ENCODE measurements at regions not wholly inside any gene's neighbourhood (a gene's known extent, or its start where the extent isn't known, plus 50 kb on each side); places are given as distances from the start of the nearest gene placed in this dataset.

DNA sequence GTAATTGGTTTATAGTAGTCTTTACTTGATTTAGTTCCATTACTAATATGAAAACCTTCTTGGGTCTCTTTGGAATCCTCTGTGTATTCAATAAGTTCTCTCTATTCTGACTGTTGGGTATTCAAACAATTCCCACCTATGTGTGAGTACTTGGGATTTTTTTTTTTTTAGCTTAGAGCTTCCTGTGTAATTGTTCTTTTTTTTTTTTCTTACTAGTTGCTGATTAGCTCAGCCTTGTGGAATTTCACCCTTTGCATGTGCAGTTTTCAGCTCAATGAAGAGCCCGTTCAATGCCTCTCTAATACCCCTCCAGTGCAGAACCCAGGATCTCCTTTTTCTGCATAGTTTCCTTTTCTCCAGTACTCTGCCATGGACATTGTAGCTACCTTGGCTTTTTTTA, 339.1 kb upstream of the GALNT5 start:
- Mint-ChIP-seq H3K27me3 (ENCODE audit: low read depth, unreplicated experiment) (no peaks in the 10 kb centered on the region), H3K4me3 (ENCODE audit: unreplicated experiment) (no peak overlapping the region), H3K9me3 (ENCODE audit: unreplicated experiment) (peaks cover 2% of the 10 kb centered on the region), H3K4me1 (ENCODE audit: low read depth, unreplicated experiment) (peaks cover 9% of the 10 kb centered on the region), H3K36me3 (ENCODE audit: low read depth, unreplicated experiment) (peaks cover 3% of the 10 kb centered on the region), H3K27ac (ENCODE audit: unreplicated experiment) (peak overlapping the region; percentile 59)
- Histone ChIP-seq H3K4me3 (ENCODE audit: insufficient read depth, low read depth, low read length) (no peak overlapping the region), H3K9me3 (ENCODE audit: insufficient read depth, low read depth, low read length) (no peaks in the 10 kb centered on the region), H3K4me1 (ENCODE audit: insufficient read depth, low read length) (no peaks in the 10 kb centered on the region), H3K27me3 (ENCODE audit: insufficient read depth, low read length) (no peaks in the 10 kb centered on the region), H2AFZ (ENCODE audit: low read depth, low read length) (no peak overlapping the region), H3K4me2 (ENCODE audit: low read length) (peak overlapping the region; percentile 32), H3K36me3 (ENCODE audit: insufficient read depth, low read length) (no peaks in the 10 kb centered on the region), H3K27ac (ENCODE audit: low read depth, low read length) (no peak overlapping the region), H4K20me1 (ENCODE audit: insufficient read depth, low read length) (no peaks in the 10 kb centered on the region), H3K9ac (ENCODE audit: low read length) (no peak overlapping the region), H3K79me2 (ENCODE audit: insufficient read depth, low read length) (no peaks in the 10 kb centered on the region)
- peak; percentile 42 for DNase-seq (ENCODE audit: low read depth)
- TF ChIP-seq EZH2 (IDR thresholded peaks at IDR 0.05; ENCODE audit: insufficient read depth, low read length) (no peak), CTCF (IDR thresholded peaks at IDR 0.05; ENCODE audit: insufficient read depth, low read depth, low read length) (no peak)
- FAIRE-seq, result no peak

DNA sequence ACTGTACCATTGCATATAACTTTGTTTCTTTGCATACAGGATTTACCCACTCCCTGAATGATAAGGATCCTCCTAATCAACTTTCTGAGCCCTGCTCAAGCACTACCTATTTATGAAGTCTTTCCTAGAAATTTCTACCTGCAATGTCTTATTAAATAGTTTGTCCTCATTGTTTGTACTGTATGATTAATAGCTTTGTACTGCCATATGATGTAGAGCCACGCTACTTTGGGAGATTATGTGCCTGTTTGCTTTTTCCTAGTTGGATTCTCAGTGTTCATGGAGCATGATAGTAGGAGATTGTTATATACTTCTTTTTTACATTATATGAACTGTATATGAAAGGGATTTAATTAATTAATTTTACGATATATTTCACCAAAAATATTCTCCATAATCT, 327.1 kb upstream of the GALNT5 start:
- no peaks in the 10 kb centered on the region for H3K36me3 Mint-ChIP-seq (ENCODE audit: low read depth, unreplicated experiment)
- DNase-seq (ENCODE audit: low read depth) (no peak), FAIRE-seq (no peak)
- H3K27me3 ChIP-seq (ENCODE audit: insufficient read depth, low read length), result no peaks in the 10 kb centered on the region
- no peaks in the 10 kb centered on the region for H3K9me3 ChIP-seq (ENCODE audit: insufficient read depth, low read depth, low read length)
- no peak overlapping the region for H3K4me3 Mint-ChIP-seq (ENCODE audit: unreplicated experiment)
- no peaks in the 10 kb centered on the region for H4K20me1 ChIP-seq (ENCODE audit: insufficient read depth, low read length)
- peaks cover 11% of the 10 kb centered on the region for H3K9me3 Mint-ChIP-seq (ENCODE audit: unreplicated experiment)
- H3K9ac ChIP-seq (ENCODE audit: low read length), result no peak overlapping the region
- no peaks in the 10 kb centered on the region for H3K4me1 ChIP-seq (ENCODE audit: insufficient read depth, low read length)
- no peak overlapping the region for H3K4me3 ChIP-seq (ENCODE audit: insufficient read depth, low read depth, low read length)
- H3K27ac ChIP-seq (ENCODE audit: low read depth, low read length), result no peak overlapping the region
- H2AFZ ChIP-seq (ENCODE audit: low read depth, low read length), result no peak overlapping the region
- no peaks in the 10 kb centered on the region for H3K4me1 Mint-ChIP-seq (ENCODE audit: low read depth, unreplicated experiment)
- TF ChIP-seq EZH2 (IDR thresholded peaks at IDR 0.05; ENCODE audit: insufficient read depth, low read length) (no peak), CTCF (IDR thresholded peaks at IDR 0.05; ENCODE audit: insufficient read depth, low read depth, low read length) (no peak)
- no peak overlapping the region for H3K27ac Mint-ChIP-seq (ENCODE audit: unreplicated experiment)
- no peak overlapping the region for H3K4me2 ChIP-seq (ENCODE audit: low read length)
- no peaks in the 10 kb centered on the region for H3K27me3 Mint-ChIP-seq (ENCODE audit: low read depth, unreplicated experiment)
- H3K79me2 ChIP-seq (ENCODE audit: insufficient read depth, low read length), result no peaks in the 10 kb centered on the region
- no peaks in the 10 kb centered on the region for H3K36me3 ChIP-seq (ENCODE audit: insufficient read depth, low read length)

- TF ChIP-seq EZH2 (IDR thresholded peaks at IDR 0.05; ENCODE audit: insufficient read depth, low read length) (no peak), CTCF (IDR thresholded peaks at IDR 0.05; ENCODE audit: insufficient read depth, low read depth, low read length) (no peak)
- Histone ChIP-seq H3K9me3 (ENCODE audit: insufficient read depth, low read depth, low read length) (no peaks in the 10 kb centered on the region), H2AFZ (ENCODE audit: low read depth, low read length) (no peak overlapping the region), H3K9ac (ENCODE audit: low read length) (no peak overlapping the region), H3K4me1 (ENCODE audit: insufficient read depth, low read length) (no peaks in the 10 kb centered on the region), H3K27me3 (ENCODE audit: insufficient read depth, low read length) (no peaks in the 10 kb centered on the region), H3K4me2 (ENCODE audit: low read length) (no peak overlapping the region), H4K20me1 (ENCODE audit: insufficient read depth, low read length) (no peaks in the 10 kb centered on the region), H3K36me3 (ENCODE audit: insufficient read depth, low read length) (no peaks in the 10 kb centered on the region), H3K27ac (ENCODE audit: low read depth, low read length) (no peak overlapping the region), H3K79me2 (ENCODE audit: insufficient read depth, low read length) (no peaks in the 10 kb centered on the region), H3K4me3 (ENCODE audit: insufficient read depth, low read depth, low read length) (no peak overlapping the region)
- FAIRE-seq (peak; percentile 5), DNase-seq (ENCODE audit: low read depth) (no peak)
- no peaks in the 10 kb centered on the region for H3K4me1 Mint-ChIP-seq (ENCODE audit: low read depth, unreplicated experiment)
- H3K9me3 Mint-ChIP-seq (ENCODE audit: unreplicated experiment), result no peaks in the 10 kb centered on the region
- no peak overlapping the region for H3K27ac Mint-ChIP-seq (ENCODE audit: unreplicated experiment)
- no peaks in the 10 kb centered on the region for H3K36me3 Mint-ChIP-seq (ENCODE audit: low read depth, unreplicated experiment)
- no peaks in the 10 kb centered on the region for H3K27me3 Mint-ChIP-seq (ENCODE audit: low read depth, unreplicated experiment)
- H3K4me3 Mint-ChIP-seq (ENCODE audit: unreplicated experiment), result no peak overlapping the region
Observed at GRCh38 chr2:156933645-156934225, 323.8 kb upstream of the GALNT5 start.

Measured in astrocyte (in vitro differentiated cells and primary cell).